Large intestine (tissue), 3 donors: ENCODE measurements at regions not wholly inside any gene's neighbourhood (a gene's known extent, or its start where the extent isn't known, plus 50 kb on each side); places are given as distances from the start of the nearest gene placed in this dataset.
"Not testable (repeated sequence)": the region's sequence is repeated elsewhere in the genome, so short reads cannot be mapped to it uniquely, and the experiment has no call there.

Experiments used
- DNase-seq, 2 donors: peaks; one replicate each; pipeline versions ENCODE4 v3.0.0 to v3.0.0-alpha.2; 2013
- H3K27ac ChIP-seq: one replicate; pipeline ENCODE4 v1.5.1; 2013; ENCODE audit warnings: low read length
- H3K27me3 ChIP-seq: 2 replicates; pipeline ENCODE4 v1.6.1; 2013; ENCODE audit warnings: low read length; ENCODE audit not compliant: control insufficient read depth, insufficient read depth
- H3K36me3 ChIP-seq: 2 replicates; pipeline ENCODE4 v1.6.1; 2013; ENCODE audit warnings: low read length; ENCODE audit not compliant: control insufficient read depth, insufficient read depth
- H3K4me1 ChIP-seq: one replicate; pipeline ENCODE4 v1.6.1; 2013; ENCODE audit warnings: low read length; ENCODE audit not compliant: control insufficient read depth, insufficient read depth
- H3K4me3 ChIP-seq: one replicate; pipeline ENCODE4 v1.5.1; 2013; ENCODE audit warnings: low read length
- H3K9me3 ChIP-seq: one replicate; pipeline ENCODE4 v1.6.1; 2013; ENCODE audit warnings: mild to moderate bottlenecking, low read depth, low read length, moderate library complexity; ENCODE audit not compliant: control insufficient read depth
- WGBS: methylation state at CpG from one replicate; pipeline ENCODE4 v1.1.5; 2013; ENCODE audit warnings: low lambda C conversion rate; ENCODE audit not compliant: insufficient coverage; 5-methylcytosine and 5-hydroxymethylcytosine counted together

GRCh38 chr10:35783305-35783838, 141.3 kb upstream of the FZD8 start:
- Histone ChIP-seq H3K27ac (no peak overlapping the region), H3K9me3 (no peaks in the 10 kb centered on the region), H3K36me3 (no peaks in the 10 kb centered on the region), H3K27me3 (peaks cover 13% of the 10 kb centered on the region), H3K4me1 (no peaks in the 10 kb centered on the region), H3K4me3 (no peak overlapping the region)
- DNase-seq: no peak
- 0% methylated on average over 1 of the region's 7 CpGs for WGBS

- H3K4me3 ChIP-seq: no peak overlapping the region
- DNase-seq: no peak
- WGBS: no CpG with 5 or more reads among the region's 5 CpGs
- H3K4me1 ChIP-seq: no peaks in the 10 kb centered on the region
- H3K9me3 ChIP-seq: no peaks in the 10 kb centered on the region
- H3K27me3 ChIP-seq: peaks cover 17% of the 10 kb centered on the region
- H3K36me3 ChIP-seq: no peaks in the 10 kb centered on the region
- H3K27ac ChIP-seq: no peak overlapping the region
Observed at GRCh38 chr10:35781643-35782035, 139.5 kb upstream of the FZD8 start.

- H3K4me3 ChIP-seq: no peak overlapping the region
- no peaks in the 10 kb centered on the region for H3K36me3 ChIP-seq
- no peaks in the 10 kb centered on the region for H3K4me1 ChIP-seq
- no peak overlapping the region for H3K27ac ChIP-seq
- no peaks in the 10 kb centered on the region for H3K9me3 ChIP-seq
- no CpG with 5 or more reads among the region's 2 CpGs for WGBS
- DNase-seq: no peak
- peaks cover 17% of the 10 kb centered on the region for H3K27me3 ChIP-seq
Observed at GRCh38 chr10:35780970-35781642, 139.0 kb upstream of the FZD8 start.

- no peak for DNase-seq
- WGBS: 20% methylated on average over 1 of the region's 6 CpGs
- Histone ChIP-seq H3K27me3 (peaks cover 24% of the 10 kb centered on the region), H3K9me3 (no peaks in the 10 kb centered on the region), H3K27ac (no peak overlapping the region), H3K4me1 (no peaks in the 10 kb centered on the region), H3K36me3 (no peaks in the 10 kb centered on the region), H3K4me3 (no peak overlapping the region)
Observed at GRCh38 chr10:35778306-35778705, 136.2 kb upstream of the FZD8 start.

DNA sequence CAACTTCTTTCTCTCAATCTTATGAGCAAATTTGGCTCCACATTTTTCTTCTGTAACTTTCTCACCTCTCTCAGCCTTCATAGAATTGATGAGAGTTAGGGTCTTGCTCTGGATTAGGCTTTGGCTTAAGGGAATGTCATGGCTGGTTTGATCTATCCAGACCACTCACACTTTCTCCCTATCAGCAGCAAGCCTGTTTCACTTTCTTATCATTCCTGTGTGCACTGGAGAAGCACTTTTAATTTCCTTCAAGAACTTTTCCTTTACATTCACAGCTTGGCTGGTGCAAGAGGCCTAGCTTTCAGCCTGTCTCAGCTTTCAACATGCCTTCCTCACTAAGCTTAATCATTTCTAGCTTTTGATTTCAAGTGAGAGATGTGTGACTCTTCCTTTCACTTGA, 134.5 kb upstream of the FZD8 start:
- not testable (repeated sequence) for H3K4me3 ChIP-seq, H3K9me3 ChIP-seq, H3K36me3 ChIP-seq, H3K27ac ChIP-seq, DNase-seq, H3K4me1 ChIP-seq
- peaks cover 33% of the 10 kb centered on the region for H3K27me3 ChIP-seq

GRCh38 chr10:35774109-35774508, 132.0 kb upstream of the FZD8 start:
- no CpG with 5 or more reads among the region's 3 CpGs for WGBS
- DNase-seq: no peak
- Histone ChIP-seq H3K4me1 (peaks cover 4% of the 10 kb centered on the region), H3K36me3 (no peaks in the 10 kb centered on the region), H3K9me3 (no peaks in the 10 kb centered on the region), H3K27ac (no peak overlapping the region), H3K4me3 (no peak overlapping the region), H3K27me3 (peaks cover 24% of the 10 kb centered on the region)

DNA sequence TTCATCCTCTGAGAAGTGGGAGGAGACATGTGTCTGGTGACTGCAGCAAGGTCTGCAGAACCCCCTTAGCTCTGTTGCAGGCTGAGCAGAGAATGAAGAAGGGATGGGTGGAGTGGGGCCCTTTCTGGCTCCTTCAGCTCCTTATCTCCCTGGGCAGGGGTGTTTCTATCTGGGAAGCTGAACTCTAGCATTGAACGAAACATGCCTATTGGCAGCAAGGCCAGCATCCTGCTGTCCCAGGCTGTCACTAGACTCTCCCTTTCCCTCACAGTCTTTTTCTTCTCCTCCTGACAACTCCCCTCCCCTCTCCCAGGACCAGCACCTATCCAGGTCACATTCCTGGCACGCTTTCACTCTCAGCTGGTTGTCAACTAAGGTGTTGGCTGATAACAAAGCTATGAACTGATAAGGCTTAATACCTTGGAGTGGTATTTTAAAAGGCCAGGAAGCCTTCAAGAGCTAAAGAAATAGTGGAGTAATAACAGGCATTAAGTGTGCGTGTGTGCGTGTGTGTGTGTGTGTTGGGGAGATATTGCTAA, 128.8 kb upstream of the FZD8 start:
- no peak overlapping the region for H3K27ac ChIP-seq
- H3K4me1 ChIP-seq: peaks cover 4% of the 10 kb centered on the region
- H3K36me3 ChIP-seq: no peaks in the 10 kb centered on the region
- H3K9me3 ChIP-seq: no peaks in the 10 kb centered on the region
- DNase-seq: peak; percentile 29 to 58
- peaks cover 19% of the 10 kb centered on the region for H3K27me3 ChIP-seq
- 38% methylated on average over 1 of the region's 4 CpGs for WGBS
- no peak overlapping the region for H3K4me3 ChIP-seq

DNA sequence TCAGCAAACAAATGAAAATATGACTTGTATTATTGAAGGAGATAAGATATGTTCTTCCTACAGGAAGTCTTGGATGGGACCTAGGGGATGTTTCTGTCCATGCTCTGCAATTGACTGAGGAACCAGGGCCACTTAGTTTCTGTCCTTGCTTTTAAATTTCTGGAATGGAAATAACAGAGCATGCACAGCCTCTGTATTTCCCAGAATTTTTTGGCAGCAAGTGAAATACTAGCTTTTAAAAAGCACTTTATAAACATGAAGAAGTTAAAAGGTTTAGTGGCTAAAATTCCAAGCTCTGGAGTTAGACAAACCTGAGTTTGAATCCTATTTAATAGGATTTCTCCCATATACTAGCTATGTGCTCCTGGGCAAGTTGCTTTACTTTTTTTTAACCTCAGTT, 127.7 kb upstream of the FZD8 start:
- H3K36me3 ChIP-seq: no peaks in the 10 kb centered on the region
- DNase-seq: no peak

DNA sequence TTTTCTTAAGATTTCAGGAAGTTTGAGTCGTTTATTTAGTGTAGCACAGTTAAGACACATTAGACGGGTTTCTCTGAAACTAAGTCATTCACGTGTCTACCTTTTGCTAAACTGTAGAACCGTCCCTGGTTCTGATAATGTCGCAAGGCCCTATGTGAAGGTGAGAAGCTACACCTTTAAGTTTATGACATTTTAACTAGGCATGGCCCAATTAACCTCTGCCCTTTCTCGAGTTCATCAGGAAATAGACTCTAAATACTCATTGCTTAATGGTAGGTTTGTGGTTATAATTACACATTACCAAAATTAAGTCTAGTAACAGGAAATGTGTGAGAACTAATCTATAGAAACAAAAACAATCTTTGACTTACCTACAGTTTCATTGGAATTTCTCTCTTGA, 126.6 kb upstream of the FZD8 start:
- Histone ChIP-seq H3K4me1 (peaks cover 4% of the 10 kb centered on the region), H3K9me3 (no peaks in the 10 kb centered on the region), H3K36me3 (no peaks in the 10 kb centered on the region), H3K27ac (no peak overlapping the region), H3K4me3 (no peak overlapping the region), H3K27me3 (peaks cover 21% of the 10 kb centered on the region)
- WGBS: 24% methylated on average over 3 of the region's 6 CpGs
- DNase-seq: peak in 1 of 2 donors; percentile 29

More for the DNA sequence above, 127.7 kb upstream of the FZD8 start:
- Histone ChIP-seq H3K27ac (no peak overlapping the region), H3K4me3 (no peak overlapping the region), H3K9me3 (no peaks in the 10 kb centered on the region), H3K27me3 (peaks cover 19% of the 10 kb centered on the region), H3K4me1 (peaks cover 4% of the 10 kb centered on the region)

DNA sequence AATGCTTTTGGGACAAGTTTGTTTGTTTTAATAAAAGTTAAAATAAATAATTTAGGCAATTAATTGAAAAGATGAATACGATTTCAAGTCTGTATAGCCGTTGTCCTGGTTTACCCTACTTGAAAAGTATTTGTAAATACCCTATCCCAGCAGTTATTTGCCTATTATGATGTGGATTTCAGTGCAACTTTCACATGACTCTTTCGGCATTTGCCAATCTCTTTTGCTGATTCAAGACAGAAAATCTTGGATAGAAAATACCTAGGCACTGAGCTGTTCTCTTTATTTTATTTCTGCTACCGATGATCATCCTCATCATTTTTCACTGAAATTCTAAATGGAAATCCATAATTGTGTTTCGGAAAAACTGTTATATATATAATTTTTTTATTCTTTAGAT, 125.9 kb upstream of the FZD8 start:
- DNase-seq: no peak
- 74% methylated on average over 5 of the region's 5 CpGs for WGBS
- Histone ChIP-seq H3K27me3 (peaks cover 17% of the 10 kb centered on the region), H3K36me3 (no peaks in the 10 kb centered on the region), H3K4me1 (peaks cover 4% of the 10 kb centered on the region), H3K27ac (no peak overlapping the region), H3K4me3 (no peak overlapping the region), H3K9me3 (no peaks in the 10 kb centered on the region)

DNA sequence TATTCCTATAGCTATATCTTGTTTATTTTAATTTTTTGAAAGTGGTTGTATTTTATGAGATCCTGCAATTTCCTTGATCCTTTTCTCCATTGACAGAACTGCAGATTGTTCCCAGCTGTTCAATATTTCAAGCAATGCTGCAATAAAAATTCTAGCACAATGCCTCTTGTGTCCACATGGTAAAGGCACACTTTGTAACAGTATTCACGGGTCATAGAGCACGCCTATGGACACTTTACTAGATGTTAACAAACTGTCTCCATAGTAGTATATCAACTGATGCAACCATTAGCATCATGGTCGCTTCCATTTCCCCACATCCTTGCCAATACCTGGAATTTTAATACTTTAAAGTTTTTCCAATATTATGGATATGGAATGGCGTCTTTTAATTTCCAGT, 123.9 kb upstream of the FZD8 start:
- H3K36me3 ChIP-seq: no peaks in the 10 kb centered on the region
- peaks cover under 1% of the 10 kb centered on the region for H3K4me1 ChIP-seq
- no peaks in the 10 kb centered on the region for H3K9me3 ChIP-seq
- 100% methylated on average over 1 of the region's 4 CpGs for WGBS
- no peak overlapping the region for H3K4me3 ChIP-seq
- peaks cover 10% of the 10 kb centered on the region for H3K27me3 ChIP-seq
- no peak overlapping the region for H3K27ac ChIP-seq
- DNase-seq: no peak
